IPS-NIHi7 (cell line): ENCODE measurements at regions not wholly inside any gene's neighbourhood (a gene's known extent, or its start where the extent isn't known, plus 50 kb on each side); places are given as distances from the start of the nearest gene placed in this dataset.

ENCODE experiments used
- DNase-seq: peaks from one replicate; pipeline ENCODE4 v3.0.0; 2012; ENCODE audit warnings: mixed read lengths; ENCODE audit errors: extremely low spot score

DNA sequence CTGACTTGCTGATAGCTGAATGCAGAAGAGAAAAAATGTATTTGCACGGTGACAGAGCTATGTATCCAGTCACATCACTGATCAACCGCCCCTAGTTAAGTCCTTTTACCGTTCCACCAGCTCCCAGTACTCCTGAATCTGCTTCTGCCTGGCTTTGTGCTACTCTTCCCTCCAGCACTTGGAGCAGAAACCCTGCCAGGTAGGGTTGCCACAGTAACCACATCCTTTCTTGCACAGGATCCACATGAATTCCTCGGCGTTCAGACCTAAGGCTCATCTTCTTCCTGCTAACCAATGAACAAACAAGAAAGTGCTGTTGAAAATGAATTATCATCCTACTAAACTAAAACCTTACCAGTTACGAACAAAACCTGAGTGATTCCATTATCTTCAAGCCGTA is 52.0 kb upstream of the KCTD7 start:
- no peak for DNase-seq
